Spleen (tissue), 11 donors: ENCODE measurements at regions not wholly inside any gene's neighbourhood (a gene's known extent, or its start where the extent isn't known, plus 50 kb on each side); places are given as distances from the start of the nearest gene placed in this dataset.

ENCODE experiments used
- DNase-seq: peaks from one replicate; pipeline ENCODE4 v3.0.0-alpha.2; 2020
- H3K27ac ChIP-seq, 8 donors: fragments of 200-600 bp; sonication (generic) in 7 of 8; 1 replicate in 4 of 8; 2 replicates in 4 of 8; pipeline versions ENCODE4 v1.5.0 to v1.8.0; 2016 to 2021; ENCODE audit warnings: inconsistent platforms in 4 of 8, mild to moderate bottlenecking in 4 of 8, moderate library complexity in 1 of 8
- H3K27me3 ChIP-seq, 7 donors: fragments of 200-600 bp; sonication (generic) in 6 of 7; replicated peaks in 1 of 7; 1 replicate in 4 of 7; 2 replicates in 3 of 7; pipeline versions ENCODE4 v1.5.0 to v1.8.0; 2016 to 2021; ENCODE audit warnings: inconsistent platforms in 3 of 7, mild to moderate bottlenecking in 1 of 7
- H3K36me3 ChIP-seq, 6 donors: fragments of 200-600 bp; sonication (generic) in 5 of 6; 1 replicate in 4 of 6; 2 replicates in 2 of 6; pipeline versions ENCODE4 v1.5.0 to v1.8.0; 2016 to 2021; ENCODE audit warnings: inconsistent platforms in 2 of 6
- H3K4me1 ChIP-seq, 6 donors: fragments of 200-600 bp; sonication (generic) in 5 of 6; 1 replicate in 3 of 6; 2 replicates in 3 of 6; pipeline versions ENCODE4 v1.5.0 to v1.8.0; 2016 to 2021; ENCODE audit warnings: inconsistent platforms in 3 of 6
- H3K4me3 ChIP-seq, 8 donors: fragments of 200-600 bp; sonication (generic) in 7 of 8; 1 replicate in 4 of 8; 2 replicates in 4 of 8; pipeline versions ENCODE4 v1.5.0 to v1.8.0; 2016 to 2021; ENCODE audit warnings: inconsistent platforms in 4 of 8, mild to moderate bottlenecking in 4 of 8, moderate library complexity in 2 of 8
- H3K9me3 ChIP-seq, 8 donors: fragments of 200-600 bp; sonication (generic) in 7 of 8; 1 replicate in 4 of 8; 2 replicates in 4 of 8; pipeline versions ENCODE4 v1.5.0 to v1.8.0; 2016 to 2021; ENCODE audit warnings: inconsistent platforms in 4 of 8
- POLR2A ChIP-seq, 3 donors: fragments of 450-650 bp; IDR thresholded peaks; one replicate each; pipeline ENCODE4 v1.5.1; 2017; ENCODE audit warnings: antibody characterized with exemption in 3 of 3, mild to moderate bottlenecking in 1 of 3
- POLR2AphosphoS5 ChIP-seq, 3 donors: sonication (generic); formaldehyde crosslinking; IDR thresholded peaks; one replicate each; pipeline ENCODE4 v1.5.1; 2017; ENCODE audit warnings: antibody characterized with exemption in 3 of 3
- WGBS, 5 donors: extraction: QIAGEN DNeasy Blood & Tissue Kit in 3 of 5; methylation state at CpG; one replicate each; pipeline versions ENCODE4 v1.1.5 to v1.1.7; 2013 to 2018; 5-methylcytosine and 5-hydroxymethylcytosine counted together
- intact Hi-C: fragments of 100-400 bp; cut with DNase I; formaldehyde crosslinking; loops from one replicate; pipeline ENCODE4 v1.15.0; 2023; ENCODE audit warnings: low total_unique reads
- TF ChIP-seq, protein P1 (sequence below), 11 experiments: fragments of 200-600 bp in 7 of 11; fragments of 450-650 bp in 4 of 11; sonication (generic) in 4 of 11; IDR thresholded peaks in 8 of 11; conservative IDR thresholded peaks in 3 of 11; 1 replicate in 7 of 11; 2 replicates in 4 of 11; pipeline versions ENCODE4 v1.4.0 to v1.8.0; 2016 to 2021; ENCODE audit warnings: antibody characterized with exemption in 11 of 11, inconsistent platforms in 4 of 11, mild to moderate bottlenecking in 1 of 11
- donor health status: healthy with polysubstance abuse.
- donor health status: DM: no; HTN: no; CAD: no; lungs with moderate emphysema.
- donor health status: DM: no; HTN: no; CAD: no.
- donor health status: Bipolar disorder and iron deficiency.
- donor health status: healthy.
- donor health status: DM: no; HTN: no; CAD: no.
- donor health status: DM: yes; HTN: yes; CAD: no.

DNA sequence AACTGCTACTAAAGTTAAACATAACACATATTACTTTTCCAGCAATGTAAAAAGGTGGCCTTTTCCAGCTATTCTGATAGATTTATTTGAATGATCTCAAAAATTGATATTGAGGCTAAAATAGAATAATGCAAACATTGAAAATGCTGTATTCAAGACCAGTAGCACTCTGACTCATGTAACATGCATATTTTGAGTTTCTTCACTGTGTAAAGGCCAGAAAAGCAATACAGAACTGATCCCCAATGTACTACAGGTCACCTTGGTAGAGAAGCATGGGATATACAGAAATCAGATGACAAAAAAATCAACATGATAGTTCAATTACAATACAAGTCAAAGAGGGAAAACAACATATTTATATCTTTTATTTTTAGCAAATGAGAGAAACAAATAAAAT lies 419.6 kb downstream of the DIPK2A start:
- no peak for DNase-seq

DNA sequence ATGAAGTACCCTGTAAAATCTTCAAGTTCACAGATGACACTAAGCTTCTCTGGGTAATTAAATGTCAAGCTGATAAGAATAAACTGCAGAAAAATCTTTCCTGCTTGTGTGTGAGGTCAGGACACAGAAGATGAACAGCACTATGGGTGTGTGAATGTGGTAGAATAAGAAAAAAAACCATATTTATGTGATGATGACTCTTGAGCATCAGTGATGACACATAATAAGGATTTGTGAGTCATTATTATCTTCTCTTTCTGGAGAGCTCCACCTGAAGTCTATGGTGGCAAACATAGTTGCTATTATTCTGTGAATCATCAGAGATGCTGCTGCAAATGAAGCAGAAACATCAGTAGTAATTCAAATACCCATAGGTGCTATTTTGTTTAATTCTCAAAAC lies 422.4 kb downstream of the DIPK2A start:
- TF ChIP-seq, protein P1, sequence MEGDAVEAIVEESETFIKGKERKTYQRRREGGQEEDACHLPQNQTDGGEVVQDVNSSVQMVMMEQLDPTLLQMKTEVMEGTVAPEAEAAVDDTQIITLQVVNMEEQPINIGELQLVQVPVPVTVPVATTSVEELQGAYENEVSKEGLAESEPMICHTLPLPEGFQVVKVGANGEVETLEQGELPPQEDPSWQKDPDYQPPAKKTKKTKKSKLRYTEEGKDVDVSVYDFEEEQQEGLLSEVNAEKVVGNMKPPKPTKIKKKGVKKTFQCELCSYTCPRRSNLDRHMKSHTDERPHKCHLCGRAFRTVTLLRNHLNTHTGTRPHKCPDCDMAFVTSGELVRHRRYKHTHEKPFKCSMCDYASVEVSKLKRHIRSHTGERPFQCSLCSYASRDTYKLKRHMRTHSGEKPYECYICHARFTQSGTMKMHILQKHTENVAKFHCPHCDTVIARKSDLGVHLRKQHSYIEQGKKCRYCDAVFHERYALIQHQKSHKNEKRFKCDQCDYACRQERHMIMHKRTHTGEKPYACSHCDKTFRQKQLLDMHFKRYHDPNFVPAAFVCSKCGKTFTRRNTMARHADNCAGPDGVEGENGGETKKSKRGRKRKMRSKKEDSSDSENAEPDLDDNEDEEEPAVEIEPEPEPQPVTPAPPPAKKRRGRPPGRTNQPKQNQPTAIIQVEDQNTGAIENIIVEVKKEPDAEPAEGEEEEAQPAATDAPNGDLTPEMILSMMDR (IDR thresholded peaks at IDR 0.05 in 8 of 11, conservative IDR thresholded peaks at IDR 0.05 in 3 of 11) = no peak
- TF ChIP-seq POLR2AphosphoS5 (IDR thresholded peaks at IDR 0.05) (no peak), POLR2A (IDR thresholded peaks at IDR 0.05) (no peak)
- Histone ChIP-seq H3K27ac (no peak overlapping the region), H3K36me3 (no peaks in the 10 kb centered on the region), H3K27me3 (no peaks in the 10 kb centered on the region), H3K4me3 (no peak overlapping the region), H3K9me3 (peaks cover 0 to 19% (median 7%) of the 10 kb centered on the region in 8 donors), H3K4me1 (no peaks in the 10 kb centered on the region)
- intact Hi-C loops = no loop called here
- DNase-seq = no peak

More for the DNA sequence above, 419.6 kb downstream of the DIPK2A start:
- Histone ChIP-seq H3K4me3 (no peak overlapping the region), H3K27ac (no peak overlapping the region), H3K27me3 (no peaks in the 10 kb centered on the region), H3K4me1 (no peaks in the 10 kb centered on the region), H3K36me3 (no peaks in the 10 kb centered on the region), H3K9me3 (no peaks in the 10 kb centered on the region)
- intact Hi-C loops = no loop called here
- TF ChIP-seq POLR2A (IDR thresholded peaks at IDR 0.05) (no peak), POLR2AphosphoS5 (IDR thresholded peaks at IDR 0.05) (no peak)
- TF ChIP-seq, protein P1 (IDR thresholded peaks at IDR 0.05 in 8 of 11, conservative IDR thresholded peaks at IDR 0.05 in 3 of 11) = no peak

DNA sequence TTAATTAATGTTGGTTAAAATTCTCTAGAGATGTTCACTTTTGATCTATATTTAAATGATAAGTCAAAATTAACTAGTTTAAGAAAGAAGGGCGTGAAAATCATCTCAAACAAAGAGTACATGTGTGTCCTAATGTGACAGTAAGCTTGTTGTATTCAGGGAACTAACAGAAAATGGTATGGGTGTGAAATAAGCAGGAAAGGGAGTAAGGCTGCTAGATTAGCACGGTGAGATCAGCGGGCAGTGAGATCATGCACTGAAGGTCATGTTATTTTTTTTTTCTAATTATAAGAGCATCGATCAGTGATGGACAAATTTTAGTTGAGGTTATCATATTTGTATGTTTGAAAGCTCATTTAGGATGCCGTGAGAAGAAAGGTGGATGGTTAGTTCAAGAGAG lies 430.8 kb downstream of the DIPK2A start:
- no peak overlapping the region for H3K27ac ChIP-seq
- 74 to 94% (median 79%) methylated on average over 5 of the region's 5 CpGs for WGBS, 5 donors

DNA sequence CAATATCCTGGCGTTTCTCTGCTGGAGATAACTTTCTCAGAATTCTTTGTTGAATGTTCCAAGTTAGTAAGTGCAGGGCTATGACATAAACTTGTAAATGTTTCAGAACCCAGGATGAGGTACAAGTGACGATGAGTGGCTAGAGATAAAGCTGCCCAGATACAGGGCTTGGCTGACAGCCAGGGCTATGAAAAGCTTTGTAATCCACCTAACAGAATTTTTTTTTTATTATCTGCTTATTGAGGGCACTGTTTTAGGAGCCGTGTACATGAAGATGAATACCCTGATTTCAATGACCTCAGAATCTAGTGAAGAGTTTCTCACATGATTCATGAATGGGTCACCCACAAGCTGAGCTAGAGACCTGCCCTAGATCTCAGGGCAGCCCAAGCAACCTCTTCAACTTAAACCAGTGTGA lies 431.4 kb downstream of the DIPK2A start:
- TF ChIP-seq, protein P1 (IDR thresholded peaks at IDR 0.05 in 8 of 11, conservative IDR thresholded peaks at IDR 0.05 in 3 of 11) = no peak
- no peak for TF ChIP-seq POLR2AphosphoS5 (IDR thresholded peaks at IDR 0.05)
- no peak for TF ChIP-seq POLR2A (IDR thresholded peaks at IDR 0.05)
- DNase-seq = no peak
- no peak overlapping the region for H3K27ac ChIP-seq
- intact Hi-C loops = no loop called here
- 71 to 86% (median 78%) methylated on average over 3 of the region's 3 CpGs for WGBS, 5 donors
- H3K9me3 ChIP-seq = peaks cover 0 to 37% (median 19%) of the 10 kb centered on the region in 8 donors
- no peak overlapping the region for H3K4me3 ChIP-seq
- H3K4me1 ChIP-seq = no peaks in the 10 kb centered on the region
- H3K36me3 ChIP-seq = no peaks in the 10 kb centered on the region
- no peaks in the 10 kb centered on the region for H3K27me3 ChIP-seq

More for the DNA sequence above, 430.8 kb downstream of the DIPK2A start:
- intact Hi-C loops = no loop called here
- Histone ChIP-seq H3K36me3 (no peaks in the 10 kb centered on the region), H3K4me1 (no peaks in the 10 kb centered on the region), H3K27me3 (no peaks in the 10 kb centered on the region), H3K4me3 (no peak overlapping the region), H3K9me3 (peaks cover 0 to 42% (median 22%) of the 10 kb centered on the region in 8 donors)
- TF ChIP-seq, protein P1 (IDR thresholded peaks at IDR 0.05 in 8 of 11, conservative IDR thresholded peaks at IDR 0.05 in 3 of 11) = no peak
- TF ChIP-seq POLR2A (IDR thresholded peaks at IDR 0.05) (no peak), POLR2AphosphoS5 (IDR thresholded peaks at IDR 0.05) (no peak)
- DNase-seq = no peak
